Aorta (tissue), 5 donors: ENCODE measurements at regions not wholly inside any gene's neighbourhood (a gene's known extent, or its start where the extent isn't known, plus 50 kb on each side); places are given as distances from the start of the nearest gene placed in this dataset.

Source experiments
- ATAC-seq: fragments of 200-7000 bp; cut with Tn5 transposase; one replicate; pipeline ENCODE4 v1.9.1; 2022; ENCODE audit warnings: moderate library complexity; ENCODE audit not compliant: low FRiP score
- DNase-seq, 2 donors: peaks; one replicate each; pipeline ENCODE4 v3.0.0-alpha.2; 2020
- H3K27ac ChIP-seq, 2 donors: one replicate each; pipeline ENCODE4 v1.5.1; 2013; ENCODE audit warnings: low read length in 2 of 2, mild to moderate bottlenecking in 2 of 2, moderate library complexity in 2 of 2, control low read depth in 1 of 2, inconsistent platforms in 1 of 2, low read depth in 1 of 2
- H3K27me3 ChIP-seq, 2 donors: one replicate each; pipeline ENCODE4 v1.6.1; 2013; ENCODE audit warnings: control low read depth in 1 of 2, low read length in 1 of 2, mild to moderate bottlenecking in 1 of 2, moderate library complexity in 1 of 2; ENCODE audit not compliant: insufficient read depth in 2 of 2, control insufficient read depth in 1 of 2
- H3K36me3 ChIP-seq, 2 donors: one replicate each; pipeline ENCODE4 v1.6.1; 2013; ENCODE audit warnings: control low read depth in 1 of 2, low read length in 1 of 2, mild to moderate bottlenecking in 1 of 2; ENCODE audit not compliant: insufficient read depth in 2 of 2, control insufficient read depth in 1 of 2
- H3K4me1 ChIP-seq, 2 donors: one replicate each; pipeline ENCODE4 v1.6.1; 2013; ENCODE audit warnings: low read length in 2 of 2, control low read depth in 1 of 2, mild to moderate bottlenecking in 1 of 2, moderate library complexity in 1 of 2; ENCODE audit not compliant: insufficient read depth in 2 of 2, control insufficient read depth in 1 of 2
- H3K4me3 ChIP-seq, 2 donors: one replicate each; pipeline ENCODE4 v1.5.1; 2013; ENCODE audit warnings: low read length in 2 of 2, control low read depth in 1 of 2, mild to moderate bottlenecking in 1 of 2
- H3K9me3 ChIP-seq: one replicate; pipeline ENCODE4 v1.6.1; 2013; ENCODE audit warnings: mild to moderate bottlenecking, low read length; ENCODE audit not compliant: control insufficient read depth
- WGBS, 2 donors: extraction: QIAGEN DNeasy Blood & Tissue Kit; methylation state at CpG; one replicate each; pipeline ENCODE4 v1.1.7; 2013; 5-methylcytosine and 5-hydroxymethylcytosine counted together
- intact Hi-C, 2 donors: fragments of 100-400 bp; cut with DNase I; formaldehyde crosslinking; loops; one replicate each; pipeline versions ENCODE4 v1.14.2 to v1.15.0; 2022
- donor health status: healthy with polysubstance abuse.
- donor health status: Bipolar disorder and iron deficiency.
- donor health status: DM: no; HTN: no; CAD: no.
- donor health status: DM: no; HTN: no; CAD: no.
- donor health status: DM: yes; HTN: yes; CAD: no.

DNA sequence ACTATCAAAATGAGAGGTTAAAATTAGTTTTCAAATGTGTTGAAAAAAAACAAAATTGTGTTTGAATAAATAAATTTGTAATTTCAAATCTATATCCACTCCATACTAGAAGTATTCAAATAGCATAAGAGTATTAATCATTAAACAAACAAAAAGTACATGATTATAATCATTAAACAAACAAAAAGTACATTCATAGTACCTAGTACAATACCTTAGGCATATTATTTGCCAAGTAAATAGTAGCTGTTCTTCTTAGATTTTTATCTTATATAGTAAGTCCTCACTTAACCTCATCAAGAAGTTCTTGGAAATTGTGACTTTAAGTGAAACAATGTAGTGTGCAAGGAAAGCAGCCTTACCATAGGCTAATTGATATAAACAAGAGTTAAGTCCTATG, 349.3 kb upstream of the VWC2 start:
- ATAC-seq (no peak), DNase-seq (no peak)
- Histone ChIP-seq H3K4me1 (no peaks in the 10 kb centered on the region), H3K36me3 (no peaks in the 10 kb centered on the region), H3K27me3 (no peaks in the 10 kb centered on the region), H3K4me3 (no peak overlapping the region), H3K27ac (no peak overlapping the region), H3K9me3 (no peaks in the 10 kb centered on the region)
- intact Hi-C loops: no loop called here

DNA sequence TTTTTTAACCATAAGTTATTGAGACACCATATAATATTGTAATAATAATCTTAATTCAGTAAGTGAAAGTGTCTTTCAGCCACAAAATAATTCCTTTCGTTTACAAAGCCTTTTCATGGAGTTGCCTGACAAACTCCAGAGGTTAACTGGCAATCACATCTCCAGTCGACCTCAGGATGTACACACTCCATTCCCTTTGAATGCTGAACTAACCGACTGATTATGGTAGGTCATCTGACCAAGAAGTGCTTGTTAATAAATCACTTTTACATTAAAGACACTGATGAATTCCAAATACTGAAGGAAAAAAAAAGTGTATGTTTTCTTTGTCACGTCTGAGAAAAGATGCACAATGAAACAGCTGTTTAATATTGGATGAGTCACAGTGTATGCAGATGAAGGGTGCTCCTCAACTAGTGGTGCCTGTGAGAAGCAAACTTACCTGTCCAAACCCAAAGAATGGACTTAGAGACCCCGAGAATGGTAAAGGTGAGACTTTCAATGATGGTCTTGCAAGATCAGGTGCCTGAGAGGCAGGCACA, 348.1 kb upstream of the VWC2 start:
- 34 to 38% methylated on average over 5 of the region's 5 CpGs for WGBS, 2 donors
- intact Hi-C loops: no loop called here
- DNase-seq: no peak

DNA sequence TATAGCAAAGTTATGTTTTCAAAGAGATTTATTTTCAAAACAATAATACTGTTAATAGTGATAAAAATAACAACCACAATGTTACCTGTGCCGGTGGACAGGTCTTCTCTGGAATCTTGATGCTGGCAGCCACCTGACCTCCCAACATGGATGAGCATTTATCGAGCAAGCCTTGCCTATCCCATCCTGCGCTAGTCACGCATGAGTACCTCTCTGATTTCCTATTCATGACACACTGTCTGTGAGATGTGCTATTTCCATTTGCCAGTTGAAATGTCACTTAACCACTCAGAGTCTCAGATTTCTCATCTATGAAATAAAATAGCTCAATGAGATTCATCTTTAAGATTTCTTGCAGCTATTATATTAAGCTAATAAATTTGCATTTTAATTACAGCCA, 341.2 kb upstream of the VWC2 start:
- Histone ChIP-seq H3K4me1 (no peaks in the 10 kb centered on the region), H3K4me3 (no peak overlapping the region), H3K9me3 (peaks cover 1% of the 10 kb centered on the region), H3K27me3 (no peaks in the 10 kb centered on the region), H3K36me3 (no peaks in the 10 kb centered on the region), H3K27ac (no peak overlapping the region)
- DNase-seq (no peak), ATAC-seq (no peak)
- WGBS, 2 donors: 83 to 87% methylated on average over 4 of the region's 4 CpGs
- intact Hi-C loops: no loop called here

More for the DNA sequence above, 348.1 kb upstream of the VWC2 start:
- H3K27ac ChIP-seq: no peak overlapping the region
- ATAC-seq: no peak
- H3K4me3 ChIP-seq: no peak overlapping the region
- no peaks in the 10 kb centered on the region for H3K27me3 ChIP-seq
- H3K9me3 ChIP-seq: no peaks in the 10 kb centered on the region
- no peaks in the 10 kb centered on the region for H3K36me3 ChIP-seq
- no peaks in the 10 kb centered on the region for H3K4me1 ChIP-seq

DNA sequence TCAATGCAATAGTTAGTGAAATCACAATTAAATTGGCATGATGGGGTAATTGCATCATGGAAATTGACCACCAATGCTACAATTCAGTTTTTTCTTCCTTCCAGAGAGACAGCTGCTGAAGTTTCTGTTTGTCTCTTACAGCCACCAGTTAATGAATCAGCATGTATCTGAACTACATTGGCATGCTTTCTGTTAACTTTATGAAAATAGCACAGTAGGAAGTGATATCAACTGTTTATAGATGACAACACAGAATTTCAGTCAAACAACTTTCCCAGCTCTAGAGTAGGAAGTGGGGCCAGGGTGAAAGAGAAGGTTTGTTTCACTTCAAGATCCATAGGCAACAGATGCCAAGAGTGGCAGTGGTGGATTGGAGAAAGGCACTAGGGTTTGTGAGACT, 339.6 kb upstream of the VWC2 start:
- H3K36me3 ChIP-seq: no peaks in the 10 kb centered on the region
- H3K27ac ChIP-seq: no peak overlapping the region
- H3K4me1 ChIP-seq: no peaks in the 10 kb centered on the region
- DNase-seq (no peak), ATAC-seq (no peak)
- peaks cover 1% of the 10 kb centered on the region for H3K9me3 ChIP-seq
- intact Hi-C loops: no loop called here
- no peaks in the 10 kb centered on the region for H3K27me3 ChIP-seq
- no peak overlapping the region for H3K4me3 ChIP-seq

DNA sequence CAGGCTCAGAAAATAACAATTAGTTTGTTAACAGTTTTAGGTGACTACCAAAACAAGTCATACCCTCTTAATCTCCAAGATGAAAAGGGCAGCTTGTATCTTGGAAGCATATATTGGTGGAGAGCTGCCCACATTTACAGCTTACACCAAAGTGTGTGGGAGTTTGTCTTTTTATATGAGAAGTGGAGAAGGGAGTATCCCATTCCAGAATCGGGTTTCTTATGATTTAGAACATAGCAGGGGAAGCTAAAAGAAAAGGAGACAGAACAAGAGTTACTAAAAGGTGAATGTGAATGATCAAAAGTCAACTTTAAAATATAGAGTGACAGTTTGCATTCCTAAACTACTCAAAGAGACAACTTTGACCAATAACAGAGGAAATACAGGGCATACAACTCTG, 338.6 kb upstream of the VWC2 start:
- Histone ChIP-seq H3K4me3 (no peak overlapping the region), H3K4me1 (no peaks in the 10 kb centered on the region), H3K36me3 (no peaks in the 10 kb centered on the region), H3K27me3 (no peaks in the 10 kb centered on the region), H3K27ac (no peak overlapping the region), H3K9me3 (peaks cover 1% of the 10 kb centered on the region)
- DNase-seq (no peak), ATAC-seq (no peak)
- intact Hi-C loops: no loop called here
- 35 to 46% methylated on average over 1 of the region's 1 CpG for WGBS, 2 donors

DNA sequence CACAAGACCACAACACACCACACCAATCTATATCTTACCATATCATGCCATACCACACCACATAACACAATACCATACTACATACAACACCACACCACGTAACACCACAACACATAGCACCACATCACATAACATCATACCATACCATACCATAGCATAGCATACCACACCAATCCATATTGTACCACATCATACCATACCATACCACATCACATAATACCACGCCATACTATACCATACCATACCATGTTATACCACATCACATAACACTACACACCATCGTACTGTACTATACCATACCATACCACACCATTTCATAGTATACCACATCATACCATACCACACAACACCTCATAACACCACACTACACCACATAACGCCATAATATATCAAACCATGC, 335.2 kb upstream of the VWC2 start:
- no peaks in the 10 kb centered on the region for H3K36me3 ChIP-seq
- H3K27me3 ChIP-seq: no peaks in the 10 kb centered on the region
- no peaks in the 10 kb centered on the region for H3K4me1 ChIP-seq
- no peak overlapping the region for H3K27ac ChIP-seq
- H3K9me3 ChIP-seq: no peaks in the 10 kb centered on the region
- H3K4me3 ChIP-seq: no peak overlapping the region
- no peak for ATAC-seq
- no peak for DNase-seq
- 87 to 89% methylated on average over 4 of the region's 4 CpGs for WGBS, 2 donors
- intact Hi-C loops: no loop called here

DNA sequence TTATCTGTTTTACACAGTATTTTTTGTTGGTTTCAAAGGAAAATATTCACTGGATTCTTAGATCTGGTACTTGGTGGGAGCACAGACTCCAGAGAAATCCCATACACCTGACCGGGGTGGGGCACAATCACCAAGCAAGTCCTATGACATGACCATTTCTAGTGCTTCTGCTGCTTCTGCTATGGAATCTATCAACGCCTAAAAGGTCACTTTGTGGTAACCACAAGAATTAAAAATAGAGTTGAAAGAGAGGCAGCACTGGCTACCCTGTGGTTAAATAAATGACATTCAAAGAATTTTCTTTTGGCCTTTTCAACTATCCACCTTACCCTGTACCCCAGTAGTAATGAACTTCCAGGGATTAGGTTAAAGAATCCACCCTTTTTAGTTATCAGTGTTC, 329.9 kb upstream of the VWC2 start:
- Histone ChIP-seq H3K27ac (no peak overlapping the region), H3K27me3 (no peaks in the 10 kb centered on the region), H3K4me3 (no peak overlapping the region), H3K36me3 (no peaks in the 10 kb centered on the region), H3K9me3 (no peaks in the 10 kb centered on the region), H3K4me1 (no peaks in the 10 kb centered on the region)
- intact Hi-C loops: no loop called here
- no peak for DNase-seq
- WGBS, 2 donors: 42 to 53% methylated on average over 2 of the region's 2 CpGs
- no peak for ATAC-seq

DNA sequence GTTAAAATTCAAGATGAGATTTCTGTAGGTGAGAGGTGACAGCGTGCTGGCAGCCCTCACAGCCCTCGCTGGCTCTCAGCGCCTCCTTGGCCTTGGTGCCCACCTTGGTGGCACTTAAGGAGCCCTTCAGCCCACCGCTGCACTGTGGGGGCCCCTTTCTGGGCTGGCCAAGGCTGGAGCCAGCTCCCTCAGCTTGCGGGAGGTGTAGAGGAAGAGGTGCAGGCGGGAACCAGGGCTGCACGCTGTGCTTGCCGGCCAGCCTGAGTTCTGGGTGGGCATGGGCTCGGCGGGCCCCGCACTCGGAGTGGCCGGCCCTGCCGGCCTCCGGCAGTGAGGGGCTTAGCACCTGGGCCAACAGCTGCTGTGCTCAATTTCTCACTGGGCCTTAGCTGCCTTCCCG, 320.0 kb upstream of the VWC2 start:
- H3K27ac ChIP-seq: no peak overlapping the region
- no peak for ATAC-seq
- no peak overlapping the region for H3K4me3 ChIP-seq
- whole genome bisulfite sequencing, 2 donors: 95 to 96% methylated on average over 14 to 16 of the region's 16 CpGs
- no peaks in the 10 kb centered on the region for H3K27me3 ChIP-seq
- H3K9me3 ChIP-seq: no peaks in the 10 kb centered on the region
- intact Hi-C loops: no loop called here
- H3K36me3 ChIP-seq: no peaks in the 10 kb centered on the region
- no peak for DNase-seq
- H3K4me1 ChIP-seq: no peaks in the 10 kb centered on the region

DNA sequence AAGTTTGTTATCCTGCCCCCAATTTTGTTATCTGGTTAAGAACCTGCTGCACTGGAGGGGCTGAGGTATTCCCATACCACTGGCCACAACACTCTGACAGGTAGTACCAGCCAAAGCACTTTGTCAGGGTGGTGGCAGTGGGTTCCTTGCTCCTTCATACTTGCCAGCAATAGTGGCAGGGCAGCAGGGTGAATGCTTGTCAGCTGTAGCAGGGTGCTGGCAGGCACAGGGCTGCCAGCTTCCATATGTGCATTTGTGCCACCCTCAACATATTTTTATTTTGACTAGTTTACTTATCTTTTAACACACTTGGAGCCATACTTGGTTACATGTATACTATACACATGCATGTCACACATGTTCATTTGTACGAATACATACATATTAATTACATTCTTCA, 294.0 kb upstream of the VWC2 start:
- H3K27me3 ChIP-seq: no peaks in the 10 kb centered on the region
- no peaks in the 10 kb centered on the region for H3K9me3 ChIP-seq
- intact Hi-C loops: no loop called here
- DNase-seq (no peak), ATAC-seq (no peak)
- H3K4me1 ChIP-seq: no peaks in the 10 kb centered on the region
- no peak overlapping the region for H3K4me3 ChIP-seq
- no peaks in the 10 kb centered on the region for H3K36me3 ChIP-seq
- no peak overlapping the region for H3K27ac ChIP-seq
- WGBS, 2 donors: 70 to 76% methylated on average over 1 of the region's 1 CpG
